GM12891 (cell line): ENCODE measurements at regions not wholly inside any gene's neighbourhood (a gene's known extent, or its start where the extent isn't known, plus 50 kb on each side); places are given as distances from the start of the nearest gene placed in this dataset.
"Not testable (repeated sequence)": the region's sequence is repeated elsewhere in the genome, so short reads cannot be mapped to it uniquely, and the experiment has no call there.

Source experiments
- DNase-seq: peaks from one replicate; pipeline ENCODE4 v3.0.0; 2011; ENCODE audit warnings: low spot score; ENCODE audit not compliant: insufficient read length
- FAIRE-seq: peaks from 2 replicates; lab custom pipeline; 2011; peaks lifted over from hg19 to GRCh38; lab: Jason Lieb, UNC
- PAX5 ChIP-seq: IDR thresholded peaks from 2 replicates; pipeline ENCODE4 v1.6.1; 2011; ENCODE audit warnings: low read length, moderate library complexity, mild to moderate bottlenecking; ENCODE audit not compliant: insufficient read depth, severe bottlenecking
- POLR2A ChIP-seq: IDR thresholded peaks from 2 replicates; pipeline ENCODE4 v1.6.1; 2011; ENCODE audit warnings: low read depth, low read length, control low read depth
- POLR2AphosphoS5 ChIP-seq: IDR thresholded peaks from 2 replicates; pipeline ENCODE4 v1.6.1; 2011; ENCODE audit warnings: low read depth, low read length, control low read depth
- POU2F2 ChIP-seq: IDR thresholded peaks from 2 replicates; pipeline ENCODE4 v1.6.1; 2011; ENCODE audit warnings: low read depth, mild to moderate bottlenecking, control low read depth, low read length, moderate library complexity
- SPI1 ChIP-seq: IDR thresholded peaks from 2 replicates; pipeline ENCODE4 v1.6.1; 2011; ENCODE audit warnings: low read depth, low read length, control low read depth
- TAF1 ChIP-seq: IDR thresholded peaks from 2 replicates; pipeline ENCODE4 v1.6.1; 2011; ENCODE audit warnings: low read depth, low read length, control low read depth

GRCh38 chr3:130151555-130151954 is 69.9 kb downstream of the ALG1L2 start:
- DNase-seq, FAIRE-seq: not testable (repeated sequence)

DNA sequence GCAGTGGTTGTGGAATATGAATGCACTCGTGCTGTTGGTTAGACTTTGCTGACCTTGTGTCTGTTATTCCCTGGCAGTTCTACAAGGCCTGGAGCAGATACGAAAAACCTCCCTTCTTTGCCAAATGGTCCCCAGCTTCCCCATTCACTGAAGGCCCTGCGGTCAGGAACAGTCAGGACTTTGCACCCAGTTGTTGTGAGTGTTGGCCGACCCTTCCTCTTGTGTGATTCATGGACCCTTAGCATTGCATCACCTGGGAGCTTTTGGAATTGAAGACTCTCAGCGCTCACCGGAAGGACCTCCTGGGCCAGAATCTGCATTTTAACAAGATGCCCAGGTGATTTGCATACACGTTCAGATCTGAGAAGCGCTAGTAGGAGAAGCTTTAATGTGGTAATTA is 71.6 kb downstream of the ALG1L2 start:
- not testable (repeated sequence) for FAIRE-seq, DNase-seq

DNA sequence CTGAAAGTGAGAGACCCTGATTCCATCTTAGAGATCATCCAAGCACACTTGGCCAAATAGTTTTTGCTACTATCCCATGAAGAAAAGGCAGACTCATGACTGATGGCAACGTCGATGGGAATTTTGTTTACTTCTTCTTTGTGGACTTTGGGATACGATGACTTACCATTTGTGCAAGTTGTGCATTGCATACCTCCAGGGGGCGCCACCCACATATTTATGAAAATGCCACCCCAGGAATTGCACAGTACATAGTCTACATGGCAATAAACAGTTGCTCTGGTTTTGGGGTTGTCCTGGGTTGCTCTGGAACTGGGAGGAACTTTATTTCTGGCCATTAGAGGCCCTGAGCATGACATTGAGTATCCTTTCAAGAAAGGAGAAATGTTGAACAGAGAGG is 73.8 kb downstream of the ALG1L2 start:
- not testable (repeated sequence) for DNase-seq, FAIRE-seq

DNA sequence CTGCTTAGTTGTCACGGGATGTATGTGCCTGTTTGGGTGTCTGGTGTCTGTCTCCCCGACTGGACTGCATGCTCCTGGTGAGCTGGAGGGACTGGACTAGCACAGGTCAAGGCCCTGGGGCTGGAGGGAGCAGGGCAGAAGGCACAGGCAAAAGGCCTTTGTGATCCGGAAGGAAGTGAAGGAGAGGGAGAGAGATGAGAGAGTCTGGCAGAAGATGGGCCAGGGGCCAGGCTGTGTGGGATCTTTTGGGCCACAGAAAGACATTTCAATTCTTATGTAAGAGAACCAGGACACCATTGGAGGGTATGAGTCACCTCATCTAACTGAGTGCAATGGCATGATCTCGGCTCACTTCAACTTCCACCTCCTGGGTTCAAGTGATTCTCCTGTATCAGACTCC is 85.2 kb downstream of the ALG1L2 start:
- DNase-seq = not testable (repeated sequence)

DNA sequence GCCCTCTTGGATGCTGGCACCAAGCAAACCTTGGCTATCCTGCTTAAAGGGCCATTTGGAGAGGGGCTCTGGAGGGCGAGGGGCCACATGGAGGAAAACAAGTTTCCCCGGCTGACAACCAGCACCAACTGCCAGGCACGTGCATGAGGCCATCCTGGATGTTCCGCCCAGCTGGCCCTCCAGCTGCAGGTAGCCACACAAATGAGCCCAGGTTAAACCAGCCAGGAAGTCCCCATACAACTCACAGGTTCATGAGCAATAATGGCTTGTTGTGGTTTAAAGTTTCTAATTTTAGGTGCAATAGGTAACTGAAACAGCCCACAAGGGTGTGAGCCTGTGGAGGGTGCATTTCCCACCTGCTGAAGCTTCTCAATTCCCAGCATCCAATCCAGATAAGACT is 93.6 kb downstream of the ALG1L2 start:
- DNase-seq, FAIRE-seq: not testable (repeated sequence)

More for the DNA sequence above, 85.2 kb downstream of the ALG1L2 start:
- not testable (repeated sequence) for FAIRE-seq

- not testable (repeated sequence) for FAIRE-seq, DNase-seq
Observed at GRCh38 chr3:130176476-130177256, 95.0 kb downstream of the ALG1L2 start.

DNA sequence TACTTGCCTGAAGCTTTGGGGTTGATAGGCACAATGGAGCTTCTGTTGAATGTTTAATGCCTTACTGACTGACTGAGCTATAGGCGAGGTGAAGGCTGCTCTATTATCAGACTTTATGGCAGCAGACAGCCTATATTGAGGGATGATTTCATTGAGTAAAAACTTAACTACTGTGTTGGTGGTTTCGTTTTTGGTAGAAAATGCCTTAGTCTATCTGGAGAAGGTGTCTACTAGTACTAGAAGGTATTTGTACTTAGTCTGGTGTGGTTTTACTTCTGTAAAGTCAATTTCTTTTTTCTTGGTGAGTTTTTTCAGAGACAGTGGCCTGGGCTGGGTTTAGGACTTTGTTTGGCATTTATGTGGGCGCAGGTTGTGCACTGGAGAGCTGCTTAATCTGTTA is 97.2 kb downstream of the ALG1L2 start:
- FAIRE-seq, DNase-seq: not testable (repeated sequence)

DNA sequence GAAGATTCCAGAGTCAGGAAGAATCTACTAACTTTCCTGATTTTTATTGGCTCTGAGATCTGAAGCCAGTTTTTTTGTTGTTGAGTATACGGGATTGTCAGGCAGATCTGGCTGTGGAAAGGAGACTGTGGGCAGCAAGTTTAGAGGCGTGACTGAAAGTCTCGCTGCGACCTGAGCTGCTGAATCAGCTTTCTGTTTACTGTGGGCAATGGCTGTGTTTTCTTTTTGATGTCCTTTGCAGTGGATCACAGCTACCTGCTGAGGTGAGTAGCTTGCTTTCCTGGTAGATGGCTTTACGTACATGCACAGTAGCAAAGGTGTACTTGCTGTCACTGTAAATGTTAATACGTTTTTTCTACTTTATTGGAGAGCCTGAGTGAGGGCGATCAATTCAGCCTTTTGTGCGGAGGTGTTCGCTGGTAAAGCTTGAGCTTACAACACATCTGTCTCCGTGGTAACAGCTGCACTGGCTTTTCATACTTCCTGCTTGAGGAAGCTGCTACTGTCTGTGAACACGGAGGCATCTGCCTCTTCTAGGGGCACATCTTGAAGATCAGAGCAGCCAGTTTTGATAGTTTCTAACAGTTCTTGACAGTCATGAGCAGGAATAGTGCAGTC is 97.8 kb downstream of the ALG1L2 start:
- peak; percentile 27; the same call in 1 of the 2 replicates for TF ChIP-seq SPI1
- DNase-seq, FAIRE-seq: not testable (repeated sequence)

- FAIRE-seq, DNase-seq: not testable (repeated sequence)
Observed at GRCh38 chr3:130182475-130182874, 100.8 kb downstream of the ALG1L2 start.

DNA sequence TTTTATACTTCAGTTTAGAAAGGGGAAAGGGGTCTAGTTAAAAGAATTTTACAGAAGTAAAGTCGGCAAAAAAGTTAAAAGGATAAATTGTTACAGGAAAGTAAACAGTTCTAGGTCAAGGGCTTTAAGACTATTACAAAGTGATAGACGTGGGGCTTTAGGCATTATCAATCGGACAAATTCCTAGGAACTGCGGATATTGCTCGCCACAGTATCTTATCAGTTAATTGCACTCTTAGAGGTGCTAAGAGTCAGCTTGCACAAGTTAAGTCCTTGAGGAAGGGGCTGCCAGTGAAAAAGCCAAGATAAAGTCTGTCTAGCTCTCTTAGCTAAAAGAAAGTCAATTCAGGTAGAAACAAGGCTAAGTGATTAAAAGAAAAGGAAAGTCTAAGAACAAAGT is 102.1 kb downstream of the ALG1L2 start:
- not testable (repeated sequence) for DNase-seq, FAIRE-seq

- DNase-seq, FAIRE-seq: not testable (repeated sequence)
Observed at GRCh38 chr3:130184152-130185024, 102.8 kb downstream of the ALG1L2 start.

- not testable (repeated sequence) for FAIRE-seq, DNase-seq
Observed at GRCh38 chr3:130201272-130201671, 119.6 kb downstream of the ALG1L2 start.

DNA sequence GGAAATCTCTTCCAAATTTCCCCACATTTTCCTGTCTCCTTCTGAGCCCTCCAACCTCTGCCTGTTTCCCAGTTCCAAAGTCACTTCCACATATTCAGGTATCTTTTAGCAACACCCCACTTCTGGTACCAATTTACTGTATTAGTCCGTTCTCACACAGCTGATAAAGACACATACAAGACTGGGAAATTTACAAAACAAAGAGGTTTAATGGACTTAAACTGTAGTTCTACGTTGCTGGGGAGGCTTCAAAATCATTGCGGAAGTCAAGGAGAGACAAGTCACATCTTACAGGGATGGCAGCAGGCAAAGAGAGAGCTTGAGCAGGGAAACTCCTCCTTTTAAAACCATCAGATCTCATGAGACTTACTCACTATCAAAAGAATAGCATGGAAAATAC is 122.0 kb downstream of the ALG1L2 start:
- not testable (repeated sequence) for FAIRE-seq, DNase-seq

DNA sequence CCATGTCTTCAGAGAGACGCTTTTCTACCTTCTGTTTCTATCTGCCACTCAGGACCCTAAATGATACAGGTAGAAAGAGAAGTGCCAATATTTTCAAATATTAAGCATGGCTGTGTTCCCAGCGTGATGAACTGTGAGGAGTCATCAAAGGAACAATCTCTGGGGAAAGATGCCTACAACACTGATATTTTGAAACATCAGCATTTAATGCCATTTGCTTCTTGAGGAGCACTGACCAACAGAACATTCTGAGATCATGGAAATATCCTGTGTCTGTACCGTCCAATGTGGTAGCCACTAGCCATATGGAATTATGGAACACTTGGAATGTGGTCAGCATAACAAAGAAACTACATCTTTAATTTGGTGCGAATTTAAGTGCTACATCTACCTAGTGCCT is 117.9 kb upstream of the COL6A5 start:
- no peak for TF ChIP-seq POLR2A
- no peak for TF ChIP-seq SPI1
- TF ChIP-seq PAX5 = no peak
- TF ChIP-seq TAF1 = no peak
- no peak for TF ChIP-seq POLR2AphosphoS5
- no peak for TF ChIP-seq POU2F2
- DNase-seq (no peak), FAIRE-seq (no peak)
